ENCODE measurements at regions not wholly inside any gene's neighbourhood (a gene's known extent, or its start where the extent isn't known, plus 50 kb on each side); places are given as distances from the start of the nearest gene placed in this dataset.
"Not testable (repeated sequence)": the region's sequence is repeated elsewhere in the genome, so short reads cannot be mapped to it uniquely, and the experiment has no call there.

DNA sequence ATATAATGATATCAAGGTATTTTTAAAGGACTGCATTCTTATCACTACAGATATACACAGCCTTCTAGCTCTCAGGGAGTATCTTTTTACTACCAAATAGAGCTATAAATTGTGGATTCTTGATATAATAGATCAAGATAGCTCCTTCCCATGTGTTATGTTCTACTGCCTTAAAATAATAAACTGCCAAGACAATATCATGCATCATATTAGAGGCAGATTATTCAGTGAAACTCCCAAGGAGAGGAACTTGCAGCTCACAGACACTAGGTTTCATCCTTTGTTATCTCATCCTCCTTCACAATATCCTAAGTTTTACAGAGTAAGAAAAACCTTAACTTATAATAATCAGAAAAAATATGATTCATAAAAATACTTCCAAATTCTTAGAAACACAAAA is 802.8 kb downstream of the DIAPH3 start:
- no peak for DNase-seq (ENCODE audit: low read depth)

DNA sequence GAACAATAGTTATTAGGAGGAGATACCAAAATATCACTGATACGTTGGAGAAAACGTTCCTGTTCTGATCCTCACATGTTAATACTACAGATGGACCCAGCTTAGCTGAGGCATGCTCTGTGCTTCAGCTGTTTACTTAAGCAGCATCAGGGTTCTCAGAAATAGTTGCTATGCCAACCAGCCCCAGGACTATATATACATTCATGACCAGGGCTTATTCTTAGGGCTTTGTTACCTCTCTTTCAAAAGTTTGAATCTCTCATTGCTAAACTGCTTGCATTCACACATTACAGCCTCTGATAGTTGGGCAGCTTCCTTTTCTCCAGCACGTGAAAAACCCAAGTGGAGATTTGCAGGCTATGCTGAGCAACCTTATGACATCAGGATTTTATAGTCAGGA is 800.4 kb downstream of the DIAPH3 start:
- no peak for DNase-seq (ENCODE audit: low read depth)

DNA sequence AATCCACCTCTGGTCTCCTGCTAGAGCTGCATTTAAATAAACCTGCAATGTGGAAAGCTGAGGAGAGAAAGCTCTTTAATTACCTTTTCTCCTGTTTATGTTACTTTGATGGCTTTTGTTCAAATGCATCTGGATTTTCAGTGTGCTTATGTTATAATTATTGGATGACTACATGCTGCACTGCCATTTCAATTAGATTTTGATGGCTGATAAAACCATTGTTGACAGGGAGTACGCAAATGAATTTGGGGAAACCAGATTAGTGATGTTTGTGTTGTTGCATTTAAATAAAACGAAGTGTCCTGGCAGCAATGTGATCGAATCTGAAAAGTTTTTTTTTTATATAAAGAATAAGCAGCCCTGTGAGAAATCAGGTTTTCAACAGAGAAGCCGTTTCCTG is 799.8 kb downstream of the DIAPH3 start:
- no peak for DNase-seq (ENCODE audit: low read depth)

DNA sequence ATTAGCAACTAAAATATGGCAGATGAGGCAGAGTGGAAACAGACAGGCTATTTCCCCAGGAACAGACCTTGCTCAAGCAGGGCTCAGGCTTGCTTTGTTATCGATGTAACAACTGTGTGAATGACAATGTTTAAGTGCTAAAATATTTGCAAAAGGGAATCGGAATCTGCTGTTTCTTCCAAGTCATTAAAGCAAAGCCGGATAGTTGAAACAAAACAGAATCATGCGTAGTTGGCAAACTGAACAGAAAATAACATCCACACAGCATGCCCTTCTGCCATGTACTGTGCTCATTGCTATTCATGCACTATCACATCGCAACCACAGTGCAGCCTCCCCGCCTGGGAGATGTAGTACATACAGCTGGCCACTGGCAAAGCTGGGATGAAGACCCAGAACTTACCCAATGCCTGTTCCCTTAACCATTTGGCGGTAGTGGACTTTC is 799.1 kb downstream of the DIAPH3 start:
- DNase-seq (ENCODE audit: low read depth): no peak

DNA sequence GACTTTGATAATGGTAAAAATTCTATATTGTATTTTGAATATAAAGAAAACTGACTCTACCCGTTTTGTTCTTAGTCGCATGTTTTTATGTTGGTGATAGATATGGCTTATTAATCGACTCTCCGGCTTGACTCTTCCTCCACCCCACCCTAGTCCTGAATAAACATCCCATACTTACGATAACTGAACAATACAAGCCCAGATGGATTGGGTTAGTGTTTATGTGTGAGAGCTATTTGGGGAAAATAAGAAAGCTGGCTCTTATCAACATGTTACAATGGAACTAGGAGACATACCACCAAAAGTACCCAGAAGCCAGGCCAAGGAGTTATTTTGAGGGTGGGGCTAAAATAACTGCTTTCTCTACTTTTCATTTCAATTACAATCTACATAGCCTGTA is 796.3 kb downstream of the DIAPH3 start:
- no peak for DNase-seq (ENCODE audit: low read depth)

DNA sequence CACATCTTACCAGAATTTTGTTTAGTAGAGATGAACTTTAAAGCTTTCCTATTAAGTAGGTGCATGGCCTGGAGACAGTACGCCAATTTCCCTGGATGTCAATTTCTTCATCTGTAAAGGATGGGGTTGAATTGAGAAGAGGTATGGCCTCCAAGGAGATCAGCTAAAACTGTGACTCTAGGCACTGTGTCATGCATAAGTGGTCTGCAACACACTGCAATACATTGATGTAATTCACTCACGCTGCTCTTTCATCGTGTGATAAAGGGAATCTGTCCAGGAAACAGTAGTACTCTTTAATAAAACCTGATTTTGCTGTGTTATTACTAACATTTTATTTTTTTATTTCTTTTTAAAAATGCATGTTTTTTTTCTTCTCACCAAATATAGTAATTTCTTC is 795.8 kb downstream of the DIAPH3 start:
- DNase-seq (ENCODE audit: low read depth): no peak

DNA sequence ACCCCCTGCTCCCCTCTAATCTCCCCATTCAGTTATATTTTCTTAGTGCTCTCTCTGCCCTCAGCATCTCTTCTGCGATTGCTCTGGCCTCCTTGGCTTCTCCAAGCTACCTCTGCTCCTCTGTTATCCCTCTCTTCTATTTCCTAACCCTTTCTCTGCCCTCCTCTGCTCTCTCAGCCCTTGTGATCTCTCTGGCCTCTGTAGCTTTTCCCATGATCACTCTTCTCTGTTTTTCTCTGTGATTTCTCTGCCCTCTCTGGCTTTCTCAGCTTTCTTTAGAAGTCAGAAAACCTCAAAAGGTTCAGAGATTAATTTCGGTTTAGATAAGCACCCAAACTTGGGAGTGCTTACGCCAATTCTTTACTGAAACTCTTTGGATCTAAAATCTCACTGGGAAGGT is 795.0 kb downstream of the DIAPH3 start:
- DNase-seq (ENCODE audit: low read depth): no peak

DNA sequence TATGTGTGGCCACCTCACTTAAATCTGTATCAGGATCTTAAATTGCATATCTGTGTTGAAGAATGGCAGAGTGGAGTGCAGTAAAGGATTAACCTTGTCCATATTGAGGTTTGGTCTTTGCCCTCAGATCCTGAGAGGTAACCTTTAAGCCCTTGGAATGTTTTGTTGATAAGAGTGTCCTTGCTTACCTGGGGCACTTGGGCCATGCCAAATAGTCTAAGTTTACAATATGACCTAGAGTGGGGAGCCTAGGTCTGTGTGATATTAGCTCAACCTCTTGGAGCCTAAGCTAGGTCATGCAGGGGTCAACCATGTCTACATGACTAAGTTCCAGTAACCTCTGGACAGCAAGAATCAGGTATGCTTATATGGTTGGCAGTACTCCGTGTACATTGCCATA is 792.5 kb downstream of the DIAPH3 start:
- DNase-seq (ENCODE audit: low read depth): no peak

DNA sequence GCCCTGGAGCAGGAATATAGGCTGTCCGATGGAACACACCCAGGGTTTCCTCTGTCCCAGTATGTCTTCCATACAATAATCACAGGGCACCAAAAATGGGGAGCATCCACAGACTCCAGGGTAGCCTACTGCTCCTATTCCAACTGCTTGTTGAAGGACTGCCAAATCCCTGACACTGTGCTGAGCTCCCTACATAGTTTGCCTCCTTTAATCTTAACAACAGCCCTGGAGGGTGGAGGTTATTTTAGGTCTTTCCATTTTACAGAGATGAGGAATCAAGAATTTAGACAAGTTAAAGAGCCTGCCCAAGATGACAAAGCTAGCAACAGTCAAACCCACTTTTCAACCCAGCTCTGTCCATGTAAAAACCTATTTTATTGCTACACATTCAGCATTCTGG is 790.4 kb downstream of the DIAPH3 start:
- no peak for DNase-seq (ENCODE audit: low read depth)

DNA sequence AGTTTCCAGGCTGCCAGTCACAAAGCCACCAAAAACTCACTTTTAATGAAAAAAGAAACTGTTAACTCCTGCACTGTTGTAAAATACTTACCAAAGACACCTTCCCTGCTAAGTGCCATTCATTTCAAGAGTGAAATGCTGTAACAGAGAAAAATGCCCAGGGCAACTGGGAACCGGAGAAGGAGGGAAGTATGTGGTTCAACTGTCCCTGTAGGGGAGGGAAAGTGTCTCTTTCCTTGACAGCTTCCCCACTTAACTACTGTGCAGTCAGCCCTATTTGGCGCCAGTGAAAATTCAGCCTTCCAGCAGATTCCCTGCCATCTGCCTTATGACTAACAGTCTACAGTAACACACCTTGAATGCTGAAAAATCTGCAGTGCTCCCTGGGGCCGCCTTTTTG is 789.0 kb downstream of the DIAPH3 start:
- DNase-seq (ENCODE audit: low read depth): no peak

DNA sequence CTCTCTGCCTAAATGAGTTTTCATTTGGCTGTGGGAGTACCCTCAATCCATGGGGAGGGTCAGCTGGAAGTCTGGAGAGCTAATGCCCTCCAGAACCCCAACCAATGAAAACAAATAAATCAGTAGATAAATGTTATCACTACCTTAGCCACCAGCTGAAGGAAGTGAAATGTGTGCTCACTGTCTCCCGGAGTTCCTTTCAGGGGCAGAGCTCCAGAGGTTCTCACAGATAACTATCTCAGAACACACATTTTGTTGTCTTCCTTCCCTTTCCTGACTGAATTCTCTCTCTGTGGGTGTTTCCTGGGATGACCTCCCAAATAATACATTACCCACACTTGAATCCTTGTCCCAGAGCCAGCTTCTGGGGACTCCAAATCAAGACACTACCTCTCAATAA is 779.6 kb downstream of the DIAPH3 start:
- DNase-seq (ENCODE audit: low read depth): no peak

DNA sequence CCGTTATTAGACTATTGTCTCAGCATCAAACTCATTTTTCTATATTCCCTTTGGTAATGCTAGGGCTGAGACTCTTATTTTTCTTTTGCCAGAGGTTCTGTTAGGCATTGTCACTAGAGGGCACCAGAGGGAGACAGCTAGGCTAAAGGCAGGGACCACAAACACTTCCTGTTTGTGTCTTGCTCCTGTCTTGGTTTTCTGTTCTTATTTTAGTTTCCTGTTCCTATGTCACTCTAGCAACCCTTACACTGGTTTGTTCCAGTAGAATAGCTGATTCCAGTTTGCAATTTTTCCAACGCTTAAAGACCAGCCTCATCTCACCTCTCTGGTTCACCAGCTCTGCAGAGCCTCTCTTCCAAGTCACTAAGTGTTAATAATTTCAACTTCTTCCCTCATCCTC is 772.0 kb downstream of the DIAPH3 start:
- peak; percentile 43 for DNase-seq (ENCODE audit: low read depth)

DNA sequence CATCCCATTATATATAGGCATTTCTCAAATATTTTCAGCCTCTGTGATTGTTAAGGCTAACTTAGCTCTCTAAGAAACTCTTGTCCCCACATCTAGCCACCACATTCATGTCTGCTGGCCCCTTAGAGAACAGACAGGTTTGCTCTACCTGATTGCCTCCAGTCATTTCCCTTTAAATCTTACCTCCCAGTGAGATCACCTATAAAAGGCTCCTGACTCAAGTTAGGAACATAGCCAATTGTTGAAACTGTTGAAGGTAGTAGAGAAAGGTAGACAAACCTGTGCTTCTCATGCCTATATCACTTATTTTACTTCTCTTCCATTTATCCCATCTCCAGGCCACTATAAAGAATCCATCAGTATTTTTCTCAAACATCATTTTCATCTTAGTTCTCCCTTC is 771.4 kb downstream of the DIAPH3 start:
- no peak for DNase-seq (ENCODE audit: low read depth)

DNA sequence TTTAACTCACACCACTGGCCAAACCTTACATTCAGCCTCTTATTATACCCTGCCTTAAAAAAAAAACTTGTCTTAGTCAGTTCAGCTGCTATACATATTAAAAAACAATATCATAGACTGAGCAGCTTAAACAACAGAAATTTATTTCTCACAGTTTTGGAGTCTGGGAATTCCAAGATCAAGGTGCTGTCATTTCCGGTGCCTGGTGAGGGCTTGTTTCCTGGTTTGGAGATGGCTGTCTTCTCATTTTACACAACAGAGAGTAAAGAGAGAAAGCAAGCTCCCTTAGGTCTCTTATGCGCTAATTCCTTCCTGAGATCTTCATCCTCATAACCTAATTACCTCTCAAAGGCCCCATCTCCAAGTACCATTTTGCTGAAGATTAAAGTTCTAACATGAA is 769.2 kb downstream of the DIAPH3 start:
- DNase-seq (ENCODE audit: low read depth): no peak

DNA sequence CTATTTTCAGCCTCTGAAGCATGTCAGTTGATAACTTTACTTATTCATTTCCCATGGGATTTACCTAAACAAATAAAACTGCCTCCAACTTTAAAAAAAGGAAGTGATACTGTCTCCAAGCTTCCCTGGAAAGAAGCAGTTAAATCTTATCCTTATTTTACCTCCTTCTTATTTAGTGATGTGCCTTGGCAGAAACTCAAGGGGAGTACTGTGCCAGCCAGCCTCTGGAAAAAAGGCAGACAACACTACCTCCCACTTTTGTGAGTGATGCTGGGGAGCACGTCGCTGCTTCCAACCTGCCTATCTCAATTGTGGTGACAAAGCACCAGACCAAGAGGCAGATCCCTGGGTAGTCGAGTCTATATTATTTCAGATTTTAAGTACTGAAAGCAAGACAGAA is 765.6 kb downstream of the DIAPH3 start:
- DNase-seq (ENCODE audit: low read depth): no peak

DNA sequence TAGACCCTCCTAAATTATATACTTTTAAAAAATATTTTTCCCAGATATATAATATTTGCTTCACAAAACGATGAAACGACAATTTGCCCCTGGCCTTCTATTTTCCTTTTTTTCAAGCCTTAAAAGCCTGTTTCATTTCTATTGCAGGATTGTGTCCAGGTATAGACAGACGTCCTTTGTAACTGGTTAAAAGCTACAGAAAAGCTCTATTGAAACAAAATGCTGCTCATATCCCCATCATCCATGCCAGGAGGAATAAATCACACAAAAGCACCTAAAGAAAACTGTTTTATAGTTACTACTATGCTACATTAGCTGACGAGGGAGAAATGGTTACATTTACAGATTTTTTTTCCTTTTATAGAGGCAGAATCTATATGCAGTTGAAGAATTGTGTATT is 765.1 kb downstream of the DIAPH3 start:
- no peak for DNase-seq (ENCODE audit: low read depth)

DNA sequence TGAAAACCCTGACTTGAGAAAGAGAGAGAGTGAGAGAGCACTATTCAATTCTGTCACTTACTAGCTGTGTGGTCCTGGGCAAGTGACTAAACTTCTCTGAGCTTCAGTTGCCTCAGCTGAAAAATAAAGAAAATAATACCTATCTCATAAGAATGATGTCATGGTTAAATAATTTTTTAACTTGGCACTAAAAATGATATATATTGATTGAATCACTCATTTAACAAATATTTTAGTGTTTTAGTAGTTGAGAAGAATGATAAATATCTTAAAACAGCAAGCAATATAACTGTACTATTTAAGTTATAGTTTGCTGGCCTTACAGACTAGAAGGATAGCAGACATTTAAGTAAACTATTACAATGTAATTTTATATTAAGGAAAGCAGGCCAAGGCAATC is 764.2 kb downstream of the DIAPH3 start:
- no peak for DNase-seq (ENCODE audit: low read depth)

DNA sequence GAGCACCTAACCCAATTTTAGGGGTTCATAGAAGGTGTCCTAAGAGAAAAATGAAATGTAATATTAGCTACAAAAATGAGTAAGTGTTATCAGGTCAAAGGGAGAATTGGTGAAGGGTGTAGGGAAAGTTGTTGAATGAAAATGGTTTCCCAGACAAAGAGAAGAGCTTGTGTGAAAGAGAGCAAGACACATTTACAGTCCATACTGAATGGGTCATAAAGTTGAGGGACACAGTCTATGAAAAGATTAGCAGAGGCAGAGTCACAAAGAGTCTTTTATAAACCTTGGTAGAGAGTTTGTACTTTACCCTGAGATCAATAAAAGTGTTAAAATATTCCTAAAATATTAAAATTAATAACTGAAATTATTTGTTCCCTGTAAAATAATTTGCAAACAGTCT is 759.4 kb downstream of the DIAPH3 start:
- DNase-seq (ENCODE audit: low read depth): no peak

DNA sequence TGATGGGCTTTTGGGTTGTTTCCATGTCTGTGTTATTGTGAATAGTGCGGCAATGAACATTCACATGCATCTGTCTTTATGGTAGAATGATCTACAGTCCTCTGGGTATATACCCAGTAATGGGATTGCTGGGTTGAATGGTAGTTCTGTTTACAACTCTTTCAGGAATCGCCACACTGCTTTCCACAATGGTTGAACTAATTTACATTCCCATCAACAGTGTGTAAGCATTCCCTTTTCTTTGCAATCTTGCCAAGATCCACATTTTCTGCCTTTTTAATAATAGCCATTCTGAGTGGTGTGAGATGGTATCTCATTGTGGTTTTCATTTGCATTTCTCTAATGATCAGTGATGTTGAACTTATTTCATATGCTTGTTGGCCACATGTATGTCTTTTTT is 756.5 kb downstream of the DIAPH3 start:
- not testable (repeated sequence) for DNase-seq (ENCODE audit: low read depth)

DNA sequence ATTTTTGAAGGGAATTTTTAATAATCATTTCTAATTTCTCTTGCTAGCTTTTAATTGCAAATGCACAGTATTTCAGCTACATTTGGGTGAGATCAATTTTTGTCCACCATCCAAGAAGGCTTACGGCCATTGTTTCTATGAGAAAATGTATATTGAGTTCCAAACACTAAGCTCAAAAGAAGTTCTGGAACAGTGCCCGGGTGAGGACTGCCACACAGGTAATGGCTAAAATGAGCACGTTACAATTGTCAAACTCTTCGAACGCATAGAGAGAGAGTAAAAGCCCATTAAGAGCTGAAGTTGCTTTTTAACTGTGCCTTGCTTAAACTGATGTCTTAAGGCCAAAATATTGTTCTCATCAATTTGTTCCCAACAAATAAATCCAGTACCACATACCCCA is 755.0 kb downstream of the DIAPH3 start:
- no peak for DNase-seq (ENCODE audit: low read depth)

DNA sequence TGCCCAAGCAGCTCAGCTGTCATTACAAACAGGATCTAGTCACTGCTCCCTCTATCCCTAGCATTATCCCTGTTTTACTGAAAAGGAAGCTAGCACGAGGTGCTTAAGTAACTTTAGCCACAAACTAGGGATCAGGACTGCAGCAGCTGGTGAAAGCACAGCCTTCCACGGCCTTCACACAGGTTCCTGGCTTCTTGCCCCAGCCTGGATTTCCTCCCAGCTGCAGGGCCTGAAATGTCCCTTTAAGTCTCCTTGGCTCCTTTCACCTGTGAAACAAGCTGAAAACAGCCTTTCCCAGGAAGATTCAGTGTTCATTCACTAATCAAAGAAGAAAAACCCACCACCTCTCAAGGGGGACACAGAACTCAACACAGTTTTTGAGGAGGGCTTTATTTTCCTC is 754.5 kb downstream of the DIAPH3 start:
- DNase-seq (ENCODE audit: low read depth): no peak

DNA sequence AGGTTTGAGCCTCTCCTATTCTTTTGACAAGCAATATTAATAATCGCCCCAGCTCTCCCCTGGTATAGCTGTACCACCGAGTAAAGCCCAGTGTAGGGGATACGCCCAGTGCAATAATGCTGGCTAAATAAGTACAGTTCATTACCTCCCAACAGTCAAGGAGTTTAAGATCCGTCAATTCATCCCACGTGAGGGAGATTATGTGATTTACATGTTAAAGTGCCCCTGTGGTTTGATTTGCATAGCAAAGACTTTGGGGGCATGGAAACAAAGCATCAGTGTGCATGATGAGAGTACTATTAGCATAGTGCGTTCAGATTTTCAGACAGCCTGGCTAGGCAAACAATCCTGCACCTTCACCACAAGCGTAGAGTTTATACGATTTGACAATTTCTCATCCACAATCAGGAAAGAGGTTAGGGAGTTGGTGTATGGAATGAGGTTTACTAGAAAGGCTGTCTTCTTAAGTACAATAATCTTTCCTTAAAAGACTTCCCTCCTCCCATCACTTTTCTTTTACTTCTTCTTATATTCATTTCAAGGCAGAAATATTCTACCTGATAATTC is 754.0 kb downstream of the DIAPH3 start:
- no peak for DNase-seq (ENCODE audit: low read depth)

DNA sequence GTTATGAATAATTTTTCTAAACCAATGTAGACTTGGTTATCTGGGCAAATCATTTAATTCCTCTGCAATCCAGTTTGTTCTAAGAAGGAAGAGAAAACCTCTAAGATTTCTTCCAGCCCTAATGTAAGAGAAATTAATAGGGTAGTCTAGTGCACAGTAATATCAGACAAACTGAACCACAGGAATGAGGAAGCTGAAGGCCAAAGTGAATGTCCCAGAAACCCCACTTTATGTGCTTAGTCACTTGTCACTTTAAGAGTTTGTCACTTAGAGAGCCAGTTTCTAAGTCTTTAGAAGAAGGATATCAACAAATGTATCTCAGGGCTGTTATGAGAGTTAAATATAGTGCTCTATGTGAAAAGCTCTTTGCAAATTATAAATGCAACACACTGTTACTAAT is 750.6 kb downstream of the DIAPH3 start:
- no peak for DNase-seq (ENCODE audit: low read depth)

DNA sequence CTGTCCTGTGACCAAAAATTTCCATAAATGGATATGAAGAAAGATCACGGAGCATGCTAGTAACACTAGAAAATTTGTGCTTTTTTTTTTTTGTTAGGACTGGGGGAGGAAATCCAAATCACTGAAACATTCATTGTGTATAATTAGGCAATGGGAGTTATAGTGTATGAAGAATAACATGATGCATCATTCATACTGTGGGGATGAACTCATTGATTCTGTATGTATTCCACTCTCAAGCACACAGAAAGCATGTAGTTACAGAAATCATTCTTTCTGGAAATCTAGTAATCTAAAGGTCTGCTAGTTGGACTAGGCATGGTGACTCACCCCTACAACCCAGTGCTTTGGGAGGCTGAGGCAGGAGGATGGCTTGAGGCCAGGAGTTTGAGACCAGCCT is 749.7 kb downstream of the DIAPH3 start:
- no peak for DNase-seq (ENCODE audit: low read depth)

DNA sequence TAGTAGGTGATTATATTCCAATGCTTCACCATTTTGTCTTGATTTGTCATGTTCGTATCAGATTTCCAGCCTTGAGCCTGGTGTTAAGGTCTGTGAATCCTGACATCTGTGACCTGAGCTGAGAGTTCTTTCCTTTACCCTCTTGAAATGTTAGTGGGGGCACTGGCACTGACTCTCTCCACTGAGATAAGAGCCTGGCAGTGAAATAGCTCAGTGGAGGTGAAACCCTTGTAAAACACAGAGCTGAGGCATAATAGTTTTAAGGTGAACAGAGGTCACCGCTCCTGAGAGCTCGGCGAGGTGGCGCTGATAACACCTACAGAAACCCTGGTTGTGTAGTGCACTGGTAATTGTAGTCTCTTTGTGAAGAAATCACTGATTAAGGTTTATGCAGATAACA is 748.2 kb downstream of the DIAPH3 start:
- DNase-seq (ENCODE audit: low read depth): no peak

Measured in stimulated activated CD8-positive, alpha-beta memory T cell treated with anti-CD3 and anti-CD28 coated beads, Interleukin-12 subunit alpha, Interleukin-12 subunit beta, amount 100 ng/mL, for 1 hour (primary cell).